Uterus (tissue), 2 donors: ENCODE measurements at regions not wholly inside any gene's neighbourhood (a gene's known extent, or its start where the extent isn't known, plus 50 kb on each side); places are given as distances from the start of the nearest gene placed in this dataset.

Experiments
- CTCF ChIP-seq, 4 experiments: fragments of 200-600 bp in 2 of 4; fragments of 450-650 bp in 2 of 4; sonication (generic) in 2 of 4; IDR thresholded peaks; one replicate each; pipeline ENCODE4 v1.5.1; 2016 to 2019; ENCODE audit warnings: antibody characterized with exemption in 4 of 4, mild to moderate bottlenecking in 2 of 4, moderate library complexity in 1 of 4
- POLR2A ChIP-seq, 2 donors: fragments of 450-650 bp; IDR thresholded peaks; one replicate each; pipeline ENCODE4 v1.6.1; 2016; ENCODE audit warnings: antibody characterized with exemption in 2 of 2, mild to moderate bottlenecking in 1 of 2, moderate library complexity in 1 of 2

- TF ChIP-seq CTCF (IDR thresholded peaks at IDR 0.05): no peak
- no peak for TF ChIP-seq POLR2A (IDR thresholded peaks at IDR 0.05)
Observed at GRCh38 chr5:27788184-27788583, 749.8 kb upstream of the CDH9 start.
